WTC11 (cell line): ENCODE measurements at regions not wholly inside any gene's neighbourhood (a gene's known extent, or its start where the extent isn't known, plus 50 kb on each side); places are given as distances from the start of the nearest gene placed in this dataset.

Source experiments
- ATAC-seq: fragments of 200-7000 bp; cut with Tn5 transposase; 2 replicates; pipeline ENCODE4 v1.10.0; 2021; ENCODE audit warnings: mild to moderate bottlenecking, moderate library complexity
- CTCF ChIA-PET: fragments of 300-600 bp; sonication (Branson Sonifier 250); formaldehyde crosslinking; loops from one replicate; lab custom pipeline; 2021; ENCODE audit warnings: antibody characterized with exemption; lab: Charles Lee
- POLR2A ChIA-PET: fragments of 350-600 bp; sonication (Branson Sonifier 250); formaldehyde crosslinking; loops from one replicate; lab custom pipeline; 2021; ENCODE audit warnings: antibody characterized with exemption; lab: Charles Lee
- DNase-seq: peaks from one replicate; pipeline ENCODE4 v3.0.0; 2021; ENCODE audit warnings: low spot score
- H3K27ac Mint-ChIP-seq: 2 replicates; pipeline ENCODE4 v1.8.0; 2021; ENCODE audit warnings: mixed read lengths
- H3K27me3 Mint-ChIP-seq: 2 replicates; pipeline ENCODE4 v1.8.0; 2021; ENCODE audit warnings: low read depth, mild to moderate bottlenecking, moderate library complexity, mixed read lengths
- H3K36me3 Mint-ChIP-seq: 2 replicates; pipeline ENCODE4 v1.8.0; 2021; ENCODE audit warnings: mixed read lengths
- H3K4me1 Mint-ChIP-seq: 2 replicates; pipeline ENCODE4 v1.8.0; 2022; ENCODE audit warnings: mixed read lengths
- H3K4me3 Mint-ChIP-seq: 2 replicates; pipeline ENCODE4 v1.8.0; 2021; ENCODE audit warnings: mild to moderate bottlenecking, moderate library complexity, mixed read lengths
- H3K9me3 Mint-ChIP-seq: 2 replicates; pipeline ENCODE4 v1.8.0; 2021; ENCODE audit warnings: mixed read lengths
- AR ChIP-seq: fragments of 250-450 bp; sonication (Bioruptor Pico); IDR thresholded peaks from 2 replicates; pipeline ENCODE4 v1.9.0; 2021; ENCODE audit warnings: mild to moderate bottlenecking
- ATF6 ChIP-seq: sonication (generic); formaldehyde crosslinking; IDR thresholded peaks from 2 replicates; pipeline ENCODE4 v1.8.1; 2023; ENCODE audit warnings: mild to moderate bottlenecking, missing genetic modification reagents
- CTCF ChIP-seq: fragments of 200-600 bp; IDR thresholded peaks from 2 replicates; pipeline ENCODE4 v1.8.0; 2022; ENCODE audit warnings: antibody characterized with exemption
- E2F5 ChIP-seq: sonication (generic); formaldehyde crosslinking; IDR thresholded peaks from 2 replicates; pipeline ENCODE4 v1.8.1; 2022; ENCODE audit warnings: mild to moderate bottlenecking, moderate library complexity, missing genetic modification reagents
- FOXK1 ChIP-seq: sonication (generic); formaldehyde crosslinking; IDR thresholded peaks from 2 replicates; pipeline ENCODE4 v1.8.0; 2022; ENCODE audit warnings: mild to moderate bottlenecking, moderate library complexity, missing genetic modification reagents
- FOXP4 ChIP-seq: sonication (generic); formaldehyde crosslinking; IDR thresholded peaks from 2 replicates; pipeline ENCODE4 v1.8.0; 2022; ENCODE audit warnings: mild to moderate bottlenecking, missing genetic modification reagents
- GTF2I ChIP-seq: fragments of 250-450 bp; sonication (Bioruptor Pico); conservative IDR thresholded peaks from 2 replicates; pipeline ENCODE4 v1.4.0; 2021; ENCODE audit warnings: mild to moderate bottlenecking
- HMGA2 ChIP-seq: fragments of 250-450 bp; sonication (Bioruptor Pico); IDR thresholded peaks from 2 replicates; pipeline ENCODE4 v1.4.0; 2021; ENCODE audit warnings: mild to moderate bottlenecking, moderate library complexity
- HMGXB4 ChIP-seq: sonication (generic); formaldehyde crosslinking; IDR thresholded peaks from 2 replicates; pipeline ENCODE4 v1.8.1; 2023; ENCODE audit warnings: mild to moderate bottlenecking, moderate library complexity, missing genetic modification reagents
- JUN ChIP-seq: sonication (generic); formaldehyde crosslinking; IDR thresholded peaks from 2 replicates; pipeline ENCODE4 v1.8.0; 2023; ENCODE audit warnings: mild to moderate bottlenecking, missing genetic modification reagents
- MAX ChIP-seq: sonication (generic); formaldehyde crosslinking; IDR thresholded peaks from 2 replicates; pipeline ENCODE4 v1.8.0; 2022; ENCODE audit warnings: mild to moderate bottlenecking, missing genetic modification reagents
- MLX ChIP-seq: sonication (generic); formaldehyde crosslinking; IDR thresholded peaks from 2 replicates; pipeline ENCODE4 v1.8.1; 2023; ENCODE audit warnings: mild to moderate bottlenecking, missing genetic modification reagents, moderate library complexity
- MXD4 ChIP-seq: fragments of 250-450 bp; sonication (Bioruptor Pico); IDR thresholded peaks from 2 replicates; pipeline ENCODE4 v1.8.0; 2021; ENCODE audit warnings: mild to moderate bottlenecking, moderate library complexity, borderline replicate concordance
- NFATC4 ChIP-seq: fragments of 250-450 bp; sonication (Bioruptor Pico); IDR thresholded peaks from 2 replicates; pipeline ENCODE4 v1.9.0; 2021; ENCODE audit warnings: mild to moderate bottlenecking
- SOX15 ChIP-seq: fragments of 250-450 bp; sonication (Bioruptor Pico); IDR thresholded peaks from 2 replicates; pipeline ENCODE4 v1.9.0; 2021; ENCODE audit warnings: mild to moderate bottlenecking
- USF1 ChIP-seq: sonication (generic); formaldehyde crosslinking; IDR thresholded peaks from 2 replicates; pipeline ENCODE4 v1.8.0; 2022; ENCODE audit warnings: mild to moderate bottlenecking, missing genetic modification reagents
- ZNF281 ChIP-seq: sonication (generic); formaldehyde crosslinking; IDR thresholded peaks from 2 replicates; pipeline ENCODE4 v1.8.0; 2023; ENCODE audit warnings: mild to moderate bottlenecking, missing genetic modification reagents

GRCh38 chr5:3837506-3837905, 241.9 kb downstream of the IRX1 start:
- H3K9me3 Mint-ChIP-seq = 0 out of 2 replicates have a peak, but pooled peaks cover 4% of the 10 kb centered on the region
- H3K4me3 Mint-ChIP-seq = no peak overlapping the region
- no peaks in the 10 kb centered on the region for H3K4me1 Mint-ChIP-seq
- H3K27ac Mint-ChIP-seq = no peak overlapping the region
- TF ChIP-seq ATF6 (CRISPR knock-in tag) (no peak), GTF2I (no peak), CTCF (no peak), USF1 (CRISPR knock-in tag) (no peak), MLX (CRISPR knock-in tag) (no peak), E2F5 (no peak), MXD4 (CRISPR knock-in tag) (no peak)
- ChIA-PET CTCF (no interaction called here), POLR2A (no interaction called here)
- no peaks in the 10 kb centered on the region for H3K36me3 Mint-ChIP-seq
- no peak for ATAC-seq
- DNase-seq = no peak
- no peaks in the 10 kb centered on the region; the same call in 1 of the 2 replicates for H3K27me3 Mint-ChIP-seq

- Mint-ChIP-seq H3K4me1 (peaks cover 7% of the 10 kb centered on the region), H3K9me3 (no peaks in the 10 kb centered on the region), H3K27me3 (no peaks in the 10 kb centered on the region), H3K27ac (no peak overlapping the region), H3K36me3 (no peaks in the 10 kb centered on the region), H3K4me3 (no peak overlapping the region)
- POLR2A ChIA-PET = no interaction called here
- CTCF ChIA-PET = no interaction called here
- ATAC-seq (no peak), DNase-seq (no peak)
- no peak for TF ChIP-seq HMGXB4
- no peak for TF ChIP-seq AR (CRISPR knock-in tag)
- TF ChIP-seq MLX (CRISPR knock-in tag) = no peak
- no peak for TF ChIP-seq MAX (CRISPR knock-in tag)
- no peak for TF ChIP-seq ZNF281 (CRISPR knock-in tag)
- TF ChIP-seq JUN (CRISPR knock-in tag) = no peak
- TF ChIP-seq SOX15 (CRISPR knock-in tag) = no peak
- TF ChIP-seq GTF2I = no peak
- TF ChIP-seq HMGA2 (CRISPR knock-in tag) = no peak
- no peak for TF ChIP-seq FOXP4 (CRISPR knock-in tag)
- no peak for TF ChIP-seq NFATC4
- TF ChIP-seq FOXK1 (CRISPR knock-in tag) = no peak
Measured at GRCh38 chr5:3839151-3839550, 243.5 kb downstream of the IRX1 start.
